ENCODE measurements at regions not wholly inside any gene's neighbourhood (a gene's known extent, or its start where the extent isn't known, plus 50 kb on each side); places are given as distances from the start of the nearest gene placed in this dataset.

GRCh38 chr7:94115316-94115715 lies 111.2 kb upstream of the BET1 start:
- in situ Hi-C loops (cut with MboI; ENCODE audit: low sequenced_read_pairs, unreplicated experiment): no loop called here
- TF ChIP-seq CTCF (IDR thresholded peaks at IDR 0.05; ENCODE audit: borderline replicate concordance, control extremely low read depth, extremely low read depth, insufficient read depth, missing control alignments): no peak
- no peak for DNase-seq (ENCODE audit: low spot score)

GRCh38 chr7:94123136-94123535 lies 119.0 kb upstream of the BET1 start:
- in situ Hi-C loops (cut with MboI; ENCODE audit: low sequenced_read_pairs, unreplicated experiment): no loop called here
- no peak for DNase-seq (ENCODE audit: low spot score)
- TF ChIP-seq CTCF (IDR thresholded peaks at IDR 0.05; ENCODE audit: borderline replicate concordance, control extremely low read depth, extremely low read depth, insufficient read depth, missing control alignments): no peak

- no peak for DNase-seq (ENCODE audit: low spot score)
- no peak for TF ChIP-seq CTCF (IDR thresholded peaks at IDR 0.05; ENCODE audit: borderline replicate concordance, control extremely low read depth, extremely low read depth, insufficient read depth, missing control alignments)
- in situ Hi-C loops (cut with MboI; ENCODE audit: low sequenced_read_pairs, unreplicated experiment): no loop called here
These were observed 122.9 kb upstream of the BET1 start for GRCh38 chr7:94127026-94127425.

GRCh38 chr7:94128072-94128471 lies 123.9 kb upstream of the BET1 start:
- no peak for DNase-seq (ENCODE audit: low spot score)
- in situ Hi-C loops (cut with MboI; ENCODE audit: low sequenced_read_pairs, unreplicated experiment): no loop called here
- no peak for TF ChIP-seq CTCF (IDR thresholded peaks at IDR 0.05; ENCODE audit: borderline replicate concordance, control extremely low read depth, extremely low read depth, insufficient read depth, missing control alignments)

- in situ Hi-C loops (cut with MboI; ENCODE audit: low sequenced_read_pairs, unreplicated experiment): no loop called here
- TF ChIP-seq CTCF (IDR thresholded peaks at IDR 0.05; ENCODE audit: borderline replicate concordance, control extremely low read depth, extremely low read depth, insufficient read depth, missing control alignments): no peak
- DNase-seq (ENCODE audit: low spot score): no peak
These were observed 125.4 kb upstream of the BET1 start for GRCh38 chr7:94129443-94130140.

- DNase-seq (ENCODE audit: low spot score): no peak
- TF ChIP-seq CTCF (IDR thresholded peaks at IDR 0.05; ENCODE audit: borderline replicate concordance, control extremely low read depth, extremely low read depth, insufficient read depth, missing control alignments): no peak
- in situ Hi-C loops (cut with MboI; ENCODE audit: low sequenced_read_pairs, unreplicated experiment): no loop called here
These were observed 126.6 kb upstream of the BET1 start for GRCh38 chr7:94130716-94131115.

Data from GM13976 (cell line).